G401 (cell line): ENCODE measurements at regions not wholly inside any gene's neighbourhood (a gene's known extent, or its start where the extent isn't known, plus 50 kb on each side); places are given as distances from the start of the nearest gene placed in this dataset.
"Not testable (repeated sequence)": the region's sequence is repeated elsewhere in the genome, so short reads cannot be mapped to it uniquely, and the experiment has no call there.

Source experiments
- DNase-seq: peaks from one replicate; pipeline ENCODE4 v3.0.0-alpha.2; 2015; ENCODE audit warnings: low spot score
- in situ Hi-C: cut with HindIII; loops from 2 replicates; pipeline ENCODE4 v1.10.0; 2016; ENCODE audit warnings: low sequenced_read_pairs, mixed read lengths

DNA sequence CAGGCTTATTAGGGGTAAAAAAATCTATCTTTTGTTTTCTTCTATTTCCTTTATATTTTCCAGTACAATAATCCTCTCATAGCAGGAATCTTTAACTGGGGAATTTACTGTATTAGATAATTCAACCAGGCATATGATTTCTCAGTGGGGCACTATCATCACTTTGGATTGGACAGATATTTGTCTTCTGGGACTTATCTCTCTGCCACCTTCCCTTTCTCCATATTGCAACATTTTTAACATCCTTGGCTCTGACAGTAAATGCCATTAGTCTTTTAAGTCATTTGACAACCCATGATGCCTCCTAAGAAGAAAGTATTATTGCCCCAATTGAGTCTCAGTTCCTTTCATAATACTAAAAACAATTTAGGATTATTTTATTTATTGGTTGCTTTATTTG lies 304.1 kb downstream of the FGF10 start:
- in situ Hi-C loops, result no loop called here
- DNase-seq, result no peak

GRCh38 chr5:44074547-44074946 lies 314.7 kb downstream of the FGF10 start:
- DNase-seq, in situ Hi-C loops: not testable (repeated sequence)

DNA sequence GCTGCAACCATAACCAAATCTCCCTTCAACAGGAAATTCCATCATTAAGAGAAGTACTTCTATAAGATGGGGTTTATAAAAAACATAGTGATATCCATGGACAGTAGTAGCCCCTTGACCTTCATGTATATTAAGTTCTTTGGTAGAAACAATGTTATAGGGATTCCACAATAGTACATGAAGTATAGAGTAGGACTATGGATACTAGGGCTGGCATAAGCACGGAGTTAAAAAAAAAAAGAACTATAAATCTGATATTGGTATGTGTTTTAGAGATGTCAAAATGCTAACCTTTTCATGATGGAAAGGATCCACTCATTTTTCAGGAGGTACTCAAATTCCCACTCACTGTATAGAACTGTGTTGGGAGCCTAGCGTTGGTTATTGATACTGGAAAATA lies 337.6 kb downstream of the FGF10 start:
- in situ Hi-C loops, result no loop called here

DNA sequence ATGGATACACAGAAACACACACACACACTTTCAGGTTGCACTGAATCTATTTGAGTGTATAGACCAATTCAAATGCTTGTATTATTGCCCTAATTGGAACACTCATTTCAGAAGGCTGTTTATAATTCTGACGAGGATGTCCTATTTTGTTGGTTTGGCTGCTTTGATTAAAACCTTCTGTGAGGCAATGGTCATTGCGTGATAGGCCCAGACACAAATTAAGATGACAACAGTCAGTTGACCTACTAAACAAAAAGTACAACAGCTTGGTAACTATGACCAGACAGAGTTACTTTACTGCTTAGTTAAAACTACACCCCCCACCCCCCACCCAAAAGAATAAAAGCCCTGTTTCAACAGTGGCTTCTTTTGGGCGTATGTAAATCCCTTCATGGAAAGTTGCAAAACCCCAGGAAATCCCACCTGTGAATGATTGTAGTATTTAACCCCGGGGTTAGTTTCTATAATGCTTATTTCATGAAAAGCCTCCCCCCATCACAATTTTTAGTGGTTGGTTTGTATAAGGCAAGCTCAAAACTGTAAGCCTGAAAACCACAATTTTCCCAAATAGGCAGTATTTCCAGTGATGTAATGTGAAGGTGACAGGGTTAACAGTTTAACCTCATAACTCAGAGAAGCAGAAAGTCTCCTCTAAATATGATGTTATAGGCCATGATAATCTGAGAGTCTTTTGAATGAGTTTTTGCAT lies 340.8 kb downstream of the FGF10 start:
- in situ Hi-C loops, result no loop called here

More for the DNA sequence above, 337.6 kb downstream of the FGF10 start:
- DNase-seq, result no peak

GRCh38 chr5:44046619-44047364 lies 342.4 kb downstream of the FGF10 start:
- in situ Hi-C loops, result no loop called here
- no peak for DNase-seq

More for the DNA sequence above, 340.8 kb downstream of the FGF10 start:
- no peak for DNase-seq

DNA sequence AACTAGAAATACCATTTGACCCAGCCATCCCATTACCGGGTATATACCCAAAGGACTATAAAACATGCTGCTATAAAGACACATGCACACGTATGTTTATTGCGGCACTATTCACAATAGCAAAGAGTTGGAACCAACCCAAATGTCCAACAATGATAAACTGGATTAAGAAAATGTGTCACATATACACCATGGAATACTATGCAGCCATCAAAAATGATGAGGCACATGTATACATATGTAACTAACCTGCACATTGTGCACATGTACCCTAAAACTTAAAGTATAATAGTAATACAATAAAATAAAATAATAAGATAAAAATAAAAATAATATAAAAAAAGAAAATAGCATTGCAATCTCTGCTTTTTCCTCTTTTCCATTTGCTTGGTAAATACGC lies 344.7 kb downstream of the FGF10 start:
- in situ Hi-C loops, DNase-seq: not testable (repeated sequence)

GRCh38 chr5:44028226-44028625 lies 361.0 kb downstream of the FGF10 start:
- in situ Hi-C loops, result no loop called here
- no peak for DNase-seq

DNA sequence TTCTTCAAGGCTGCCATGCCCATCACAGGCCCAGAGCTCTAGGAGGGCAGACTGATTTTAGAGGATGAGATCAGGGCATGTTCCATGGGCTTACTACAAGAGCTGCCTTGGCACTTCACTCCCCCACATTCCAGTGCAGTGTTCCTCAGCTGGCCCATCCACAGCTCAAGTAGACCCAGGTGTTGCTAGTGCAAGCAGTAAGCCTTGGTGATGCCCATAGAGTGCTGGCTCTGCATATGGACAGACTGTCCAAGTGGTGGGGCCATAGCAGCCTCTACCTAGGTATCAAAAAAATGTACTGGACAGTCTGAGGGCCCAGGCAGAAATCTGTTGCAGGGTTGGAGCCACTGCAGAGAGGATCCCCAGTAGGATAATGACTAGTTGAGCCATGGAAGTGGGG lies 366.6 kb downstream of the FGF10 start:
- in situ Hi-C loops, result no loop called here

DNA sequence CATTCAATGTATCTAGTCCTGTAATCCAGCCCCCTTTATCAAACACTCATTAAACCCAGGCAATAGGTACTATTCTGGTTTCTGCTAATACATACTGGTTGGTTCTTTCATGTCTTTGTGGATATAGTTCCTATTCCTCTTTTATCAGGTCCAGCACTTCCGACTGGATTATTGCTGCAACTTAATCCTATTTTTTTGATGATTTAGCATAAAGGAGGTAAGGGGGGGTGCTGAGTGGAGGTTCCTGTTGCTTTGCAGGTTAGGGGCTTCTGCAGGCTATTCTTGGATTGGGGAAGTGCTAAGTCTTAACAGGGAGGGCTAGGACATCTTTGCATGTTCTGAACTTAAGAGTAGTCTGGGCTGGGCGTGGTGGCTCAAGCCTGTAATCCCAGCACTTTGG lies 377.7 kb downstream of the FGF10 start:
- in situ Hi-C loops, result no loop called here

More for the DNA sequence above, 366.6 kb downstream of the FGF10 start:
- DNase-seq, result no peak

DNA sequence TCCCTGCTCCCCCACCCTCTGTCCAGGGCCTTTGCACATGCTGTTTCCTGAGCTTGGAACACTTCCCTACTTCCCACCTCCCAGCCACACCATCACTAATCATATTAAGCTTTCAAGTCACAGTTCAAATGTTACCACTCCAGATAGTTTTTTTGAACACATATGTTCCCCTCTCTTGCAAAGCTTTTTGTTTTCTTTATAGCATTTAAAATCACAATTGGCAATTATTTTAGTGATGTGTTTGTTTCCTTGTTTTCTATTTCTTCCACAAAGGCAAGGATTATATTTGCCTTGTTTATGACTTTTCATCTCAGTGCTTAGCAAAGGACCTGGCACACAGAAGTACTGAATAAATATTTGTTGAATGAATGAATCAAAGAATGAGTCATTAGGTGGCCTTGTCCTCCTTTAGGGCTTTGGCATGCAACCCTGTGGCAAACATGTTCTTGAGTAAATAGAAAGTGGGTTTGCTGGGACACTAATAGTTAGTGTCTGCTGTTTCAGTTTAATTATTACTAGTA lies 386.8 kb downstream of the FGF10 start:
- no peak for DNase-seq
- in situ Hi-C loops, result no loop called here

More for the DNA sequence above, 377.7 kb downstream of the FGF10 start:
- no peak for DNase-seq

GRCh38 chr5:44001675-44002380 lies 387.4 kb downstream of the FGF10 start:
- no peak for DNase-seq
- in situ Hi-C loops, result no loop called here

GRCh38 chr5:44001236-44001635 lies 388.0 kb downstream of the FGF10 start:
- DNase-seq, result no peak
- in situ Hi-C loops, result no loop called here

DNA sequence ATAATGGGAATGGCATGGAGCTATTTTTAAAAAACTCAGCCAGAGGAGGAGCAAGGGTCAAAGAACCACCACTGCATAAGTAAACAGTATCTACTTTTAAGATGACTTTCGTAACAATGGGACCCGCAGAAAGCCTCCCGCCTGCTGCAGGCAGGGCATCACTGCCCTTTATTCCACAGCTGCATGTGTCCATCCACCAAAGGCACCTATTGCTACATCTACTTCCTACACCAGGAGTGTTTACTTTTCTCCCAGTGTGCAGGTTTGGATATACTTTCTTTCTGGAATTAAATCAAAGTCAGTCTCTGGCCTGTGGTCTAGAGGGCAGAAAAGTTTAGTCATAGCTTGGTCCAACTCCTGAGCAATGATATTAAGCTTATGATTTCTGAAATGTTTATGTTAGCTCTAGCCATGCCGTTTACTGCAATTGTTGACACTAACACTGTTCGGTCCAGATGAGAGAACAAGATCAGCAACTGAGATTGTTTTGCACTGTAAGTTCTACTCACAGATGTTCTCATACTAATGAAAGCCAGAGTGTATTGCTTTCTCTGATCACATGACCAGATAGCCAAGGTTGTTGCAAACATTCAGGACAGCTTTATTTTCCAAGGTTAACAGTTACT lies 391.5 kb downstream of the FGF10 start:
- DNase-seq, result no peak
- in situ Hi-C loops, result no loop called here

DNA sequence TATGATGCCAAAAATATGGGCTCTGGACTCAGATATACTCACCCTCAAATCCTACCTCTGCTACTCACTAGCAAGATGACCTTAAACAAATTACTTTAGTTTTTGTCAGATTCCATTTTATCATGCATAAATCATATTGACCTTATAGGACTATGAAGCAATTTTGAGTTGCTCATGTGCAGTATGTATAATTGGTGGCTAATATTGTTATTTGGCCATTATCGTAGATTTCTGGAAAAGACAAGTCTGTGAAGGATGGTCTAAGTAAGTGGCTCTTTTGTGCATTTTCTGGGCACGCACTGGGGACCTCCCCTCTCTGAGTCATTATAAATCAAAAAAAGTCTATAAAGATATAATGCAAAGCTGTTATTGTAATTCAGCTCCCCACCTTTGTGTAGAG lies 393.0 kb downstream of the FGF10 start:
- DNase-seq, result no peak
- in situ Hi-C loops, result no loop called here

GRCh38 chr5:43994352-43994708 lies 391.4 kb downstream of the NNT start:
- in situ Hi-C loops, result no loop called here
- no peak for DNase-seq

DNA sequence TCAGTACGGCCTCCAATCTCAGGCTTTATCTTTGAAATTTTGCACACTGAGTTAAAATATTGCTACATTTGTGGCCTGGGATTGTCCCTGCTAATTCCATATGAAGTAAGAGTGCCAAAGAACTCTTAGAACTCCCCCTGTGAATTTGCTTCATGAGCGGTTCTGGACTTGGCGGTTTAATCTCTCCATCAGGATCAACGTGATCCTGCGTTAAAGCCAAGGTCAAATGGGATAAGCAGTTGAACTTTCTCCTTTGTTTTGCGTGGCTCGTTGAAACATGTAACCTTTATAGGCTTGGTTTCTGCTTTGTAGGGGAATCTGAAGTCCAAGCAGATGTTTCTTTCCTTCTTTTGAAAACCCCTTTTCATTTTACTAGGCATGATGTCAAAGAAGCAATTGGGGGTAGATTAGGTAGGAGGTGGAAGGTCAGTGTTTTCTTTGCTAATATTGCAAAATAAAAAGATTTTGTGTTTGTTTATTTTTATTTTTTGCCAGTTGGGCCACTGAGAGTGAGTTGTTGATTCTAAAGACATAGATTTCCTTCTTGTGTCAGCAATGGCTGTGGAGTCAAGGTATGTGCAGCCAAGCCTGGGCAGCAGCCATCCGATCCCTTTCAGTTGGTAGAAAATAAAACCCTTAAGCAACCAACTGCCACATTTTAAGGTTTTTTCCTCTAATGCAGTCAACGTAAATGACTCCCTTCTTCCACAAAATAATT lies 390.8 kb downstream of the NNT start:
- in situ Hi-C loops, result no loop called here
- no peak for DNase-seq

GRCh38 chr5:43985411-43985810 lies 382.4 kb downstream of the NNT start:
- no peak for DNase-seq
- in situ Hi-C loops, result no loop called here

- no peak for DNase-seq
- in situ Hi-C loops, result no loop called here
Observed at GRCh38 chr5:43981556-43981955, 378.6 kb downstream of the NNT start.

DNA sequence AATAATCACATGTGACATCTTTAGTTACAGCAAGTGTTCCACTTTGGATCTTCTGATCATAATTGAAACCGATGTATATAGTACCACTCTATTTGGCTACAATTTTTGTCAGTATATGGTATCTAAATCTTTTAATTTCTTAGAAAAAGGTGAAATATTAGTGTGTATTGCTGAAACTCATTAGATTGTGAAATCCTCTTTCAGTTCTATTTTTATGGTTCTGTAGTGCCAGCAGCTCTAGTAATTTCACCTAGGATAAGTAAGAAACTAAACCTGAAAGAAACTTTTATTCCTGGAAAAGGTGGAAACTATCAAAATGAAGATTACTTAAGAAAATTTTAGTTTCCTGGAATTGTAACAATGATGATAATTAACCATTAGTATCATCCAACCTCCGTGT lies 370.9 kb downstream of the NNT start:
- in situ Hi-C loops, result no loop called here
- DNase-seq, result no peak
